ENCODE measurements at regions not wholly inside any gene's neighbourhood (a gene's known extent, or its start where the extent isn't known, plus 50 kb on each side); places are given as distances from the start of the nearest gene placed in this dataset.

- TF ChIP-seq CTCF (optimal IDR thresholded peaks at IDR 0.05 in 1 of 3, IDR thresholded peaks at IDR 0.05 in 1 of 3, conservative IDR thresholded peaks at IDR 0.05 in 1 of 3; ENCODE audit: extremely low read depth in 1 of 3, insufficient read depth in 2 of 3, low read length in 3 of 3) = no peak
- no peak for TF ChIP-seq EZH2 (IDR thresholded peaks at IDR 0.05; ENCODE audit: low read length)
Observed at GRCh38 chr2:132252894-132253264, 91.1 kb upstream of the ANKRD30BL start.

Data from keratinocyte (primary cell).